CD1c-positive myeloid dendritic cell (primary cell): ENCODE measurements at regions not wholly inside any gene's neighbourhood (a gene's known extent, or its start where the extent isn't known, plus 50 kb on each side); places are given as distances from the start of the nearest gene placed in this dataset.
"Not testable (repeated sequence)": the region's sequence is repeated elsewhere in the genome, so short reads cannot be mapped to it uniquely, and the experiment has no call there.

Source experiments
- DNase-seq: peaks from one replicate; pipeline ENCODE4 v3.0.0-alpha.2; 2016; ENCODE audit errors: extremely low spot score

DNA sequence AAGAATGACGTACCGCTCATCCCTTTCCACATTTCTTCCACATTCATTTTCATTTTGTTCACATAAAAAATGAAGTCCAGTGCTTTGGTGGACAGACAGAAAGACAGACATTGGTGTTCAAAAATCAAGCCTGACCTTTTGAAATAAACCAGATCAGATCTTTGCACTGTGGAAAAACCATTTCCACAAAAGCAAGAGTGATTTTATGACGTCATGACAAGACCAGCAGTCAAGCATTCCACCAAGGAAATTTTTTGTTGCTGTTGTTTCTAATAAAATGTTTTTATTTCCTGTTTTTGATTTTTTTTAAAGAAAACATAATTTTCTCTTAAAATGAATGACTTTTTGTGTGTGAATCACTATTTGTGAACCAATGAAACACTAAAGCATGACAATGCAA is 350.0 kb downstream of the KCNJ2 start:
- no peak for DNase-seq

DNA sequence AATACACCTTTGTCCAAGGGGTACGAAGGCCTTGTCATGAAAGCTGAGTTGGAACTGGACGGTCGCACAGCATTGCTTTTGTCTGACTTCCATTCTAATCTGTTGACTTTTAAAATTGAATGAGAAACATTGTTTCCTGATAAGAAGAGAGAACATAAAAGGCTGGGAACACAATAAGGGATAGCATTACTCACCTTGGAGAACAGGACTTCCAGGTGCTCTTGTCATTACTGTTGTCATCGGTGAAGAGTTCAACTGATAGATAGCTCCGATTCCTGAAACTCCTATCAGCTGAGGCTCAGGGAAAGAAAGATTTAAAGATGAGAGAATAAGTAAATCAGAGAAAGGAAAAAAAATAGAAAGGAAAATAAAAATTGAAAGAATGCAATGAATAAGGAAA is 351.1 kb downstream of the KCNJ2 start:
- no peak for DNase-seq

DNA sequence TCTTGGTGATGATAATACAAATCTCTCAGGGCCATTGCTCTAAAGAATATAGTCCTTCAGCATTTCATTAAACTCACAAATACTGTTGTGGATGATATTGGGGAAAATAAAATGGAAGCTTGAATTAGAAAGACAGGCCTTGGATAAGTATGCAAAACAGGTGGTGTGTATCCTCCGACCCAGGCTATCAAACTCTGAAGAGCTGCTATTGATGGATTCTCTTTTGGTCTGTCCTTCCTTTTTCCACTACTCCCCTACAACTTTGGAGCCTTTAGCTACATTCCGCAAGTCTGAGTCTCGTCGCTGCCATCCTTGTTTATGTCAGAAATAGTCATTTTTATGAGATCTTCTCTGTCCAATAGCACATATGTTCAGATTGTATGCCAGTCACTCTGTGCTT is 351.6 kb downstream of the KCNJ2 start:
- DNase-seq = no peak

DNA sequence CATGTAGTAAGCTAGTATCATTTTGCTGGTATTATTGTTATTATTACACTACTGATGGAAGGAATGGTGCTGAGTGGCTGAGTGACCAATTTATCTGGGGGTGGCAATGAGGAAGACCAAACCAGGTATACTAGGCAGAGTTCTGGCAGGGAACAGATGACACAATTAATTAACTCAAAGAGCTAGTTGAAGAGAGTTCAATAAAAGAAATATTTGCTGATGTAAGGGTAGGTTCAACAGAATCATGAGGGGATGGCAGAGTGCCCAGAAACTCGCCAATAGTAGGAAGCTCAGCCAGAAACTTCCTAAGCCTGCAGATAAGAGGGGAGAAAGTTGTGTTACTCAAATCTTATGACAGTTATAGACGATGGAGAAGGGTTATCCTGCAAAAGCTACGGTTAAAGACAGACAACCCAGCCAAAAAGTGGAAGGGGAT is 352.5 kb downstream of the KCNJ2 start:
- no peak for DNase-seq

DNA sequence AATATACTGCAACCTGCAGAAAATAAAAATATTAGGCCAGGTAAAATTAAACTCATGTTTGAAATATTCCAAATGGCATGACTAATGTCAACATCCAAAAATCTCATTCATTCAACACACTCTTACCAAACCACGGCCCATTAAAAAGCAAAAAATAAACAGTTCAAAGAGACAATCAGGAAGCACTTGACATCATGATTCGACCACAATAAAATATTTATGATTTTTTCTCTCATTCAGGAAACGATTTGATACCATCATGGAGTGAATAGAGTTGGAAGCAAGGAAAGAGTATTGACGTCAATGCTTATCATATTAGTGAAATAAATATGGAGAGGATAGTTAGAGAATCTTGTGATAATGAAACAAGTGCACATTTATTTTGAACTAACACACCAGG is 354.1 kb downstream of the KCNJ2 start:
- DNase-seq = no peak

DNA sequence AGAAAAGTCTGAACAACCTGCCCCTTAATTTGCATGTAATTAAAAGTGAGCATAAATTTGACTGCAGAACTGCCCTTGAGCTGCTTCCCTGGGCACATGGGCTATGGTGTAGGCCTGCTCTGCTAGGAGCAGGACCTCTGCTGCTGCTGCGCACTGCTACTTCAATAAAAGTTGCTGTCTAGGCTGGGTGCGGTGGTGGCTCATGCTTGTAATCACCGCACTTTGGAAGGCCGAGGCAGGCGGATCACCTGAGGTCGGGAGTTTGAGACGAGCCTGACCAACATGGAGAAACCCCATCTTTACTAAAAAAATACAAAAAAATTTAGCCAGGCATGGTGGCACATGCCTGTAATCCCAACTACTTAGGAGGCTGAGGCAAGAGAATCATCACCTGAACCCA is 355.7 kb downstream of the KCNJ2 start:
- not testable (repeated sequence) for DNase-seq

DNA sequence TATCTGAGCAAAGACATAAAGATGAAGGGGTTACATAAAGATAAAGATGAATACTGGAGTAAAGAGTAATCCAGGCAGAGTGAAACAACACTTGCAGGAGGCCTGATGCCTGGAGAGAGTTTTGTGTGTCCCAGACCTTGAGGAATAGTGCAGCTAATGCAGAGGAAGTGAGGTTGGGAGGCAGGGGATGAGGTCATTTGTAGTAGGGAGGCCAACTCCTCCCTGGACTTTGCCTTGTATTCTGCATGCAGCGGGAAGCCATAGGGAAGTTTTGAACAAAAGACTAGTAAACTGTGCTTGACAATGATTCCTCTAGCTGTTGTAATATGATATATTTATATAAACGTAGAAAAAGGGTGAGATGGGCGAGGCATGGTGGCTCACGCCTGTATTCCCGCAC is 356.6 kb downstream of the KCNJ2 start:
- DNase-seq = peak; percentile 34

DNA sequence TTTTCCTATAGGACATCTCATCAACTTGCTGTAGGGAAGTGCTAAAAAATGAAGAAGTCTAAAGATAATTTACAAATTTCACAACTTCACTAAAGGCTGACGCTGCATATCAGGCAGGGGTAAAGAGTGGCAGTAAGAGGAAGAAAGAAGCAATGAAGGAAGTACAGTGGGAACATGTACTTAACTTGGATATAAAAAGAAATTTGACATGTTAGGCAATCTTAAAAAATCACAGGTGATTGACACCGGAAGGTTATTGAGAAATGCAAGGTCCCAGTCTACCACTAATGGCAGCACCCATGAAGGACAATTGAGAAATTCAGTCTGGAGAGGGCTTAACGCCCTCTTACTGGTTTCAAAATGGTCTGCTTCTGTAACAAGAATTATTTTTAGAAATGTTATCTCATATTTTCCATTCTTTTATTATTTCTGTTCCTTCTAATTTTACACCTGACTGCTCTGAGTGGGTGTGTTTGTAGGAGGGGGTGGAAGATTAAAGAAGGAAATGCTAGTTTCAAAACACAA is 358.1 kb downstream of the KCNJ2 start:
- peak; percentile 81 for DNase-seq

DNA sequence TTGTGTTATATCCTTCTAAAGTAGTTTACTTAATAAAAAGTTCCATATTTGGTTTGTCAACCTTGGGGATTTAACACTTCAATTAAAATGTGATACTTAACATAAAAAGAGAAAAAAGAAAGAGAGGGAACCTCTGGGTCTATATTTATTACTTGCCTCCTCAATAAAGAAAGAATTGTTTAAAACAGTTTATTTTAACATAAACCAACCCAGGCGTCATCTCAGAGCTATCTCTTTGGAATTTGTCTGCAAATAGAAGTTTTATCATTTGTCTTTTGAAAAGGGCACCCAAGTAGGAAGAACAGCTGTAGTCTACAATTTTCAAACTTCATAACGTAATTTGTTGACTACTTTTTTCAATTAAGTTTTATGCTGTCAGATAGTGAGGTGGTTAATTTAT is 364.1 kb downstream of the KCNJ2 start:
- no peak for DNase-seq

DNA sequence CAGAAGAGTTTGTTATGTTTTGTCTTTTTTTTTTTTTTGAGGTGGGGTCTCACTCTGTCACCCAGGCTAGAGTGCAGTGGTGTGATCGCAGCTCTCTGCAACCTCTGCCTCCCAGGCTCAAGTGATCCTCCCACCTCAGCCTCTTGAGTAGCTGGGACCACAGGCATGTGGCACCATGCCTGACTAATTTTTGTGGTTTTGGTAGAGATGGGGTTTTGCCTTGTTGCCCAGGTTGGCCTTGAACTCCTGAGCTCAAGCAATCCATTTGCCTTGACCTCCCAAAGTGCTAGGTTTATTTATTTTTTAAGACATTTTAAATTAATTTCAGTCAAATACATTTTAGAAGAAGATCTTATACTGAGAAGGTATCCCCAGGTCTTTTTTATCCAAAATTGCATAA is 366.7 kb downstream of the KCNJ2 start:
- no peak for DNase-seq

DNA sequence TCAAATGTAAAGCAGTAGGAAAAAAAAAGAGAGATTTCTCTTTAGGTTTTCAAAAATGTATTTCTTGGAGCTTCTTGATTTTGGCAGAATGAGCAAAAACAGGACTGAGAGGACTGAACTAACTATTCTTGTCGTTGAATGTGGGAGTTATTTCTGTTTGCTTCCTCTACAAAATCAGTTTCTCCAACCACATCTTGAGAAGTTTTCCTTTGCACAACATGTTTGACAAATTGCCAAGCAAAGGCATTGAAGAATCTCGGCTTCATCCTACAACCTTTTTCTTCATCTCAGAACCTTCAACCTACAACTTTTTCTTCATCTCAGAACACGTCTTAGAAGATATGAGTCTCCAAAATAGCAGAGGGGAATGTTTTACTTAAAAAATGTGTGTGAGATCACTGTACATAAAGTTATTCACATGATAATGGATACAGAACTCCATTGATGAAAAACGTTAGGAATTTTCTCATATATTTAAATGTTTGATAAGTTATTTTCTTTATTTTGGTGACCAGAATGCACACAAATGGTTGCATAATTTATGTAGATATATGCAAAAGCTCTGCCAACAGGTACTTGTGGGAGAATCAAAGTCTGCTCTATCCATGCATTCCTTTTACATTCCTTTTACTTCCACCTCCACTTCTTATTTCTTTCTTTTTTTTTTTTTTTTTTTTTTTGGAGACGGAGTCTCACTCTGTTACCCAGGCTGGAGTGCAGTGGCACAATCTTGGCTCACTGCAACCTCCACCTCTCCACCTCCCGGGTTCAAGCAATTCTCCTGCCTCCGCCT is 370.0 kb downstream of the KCNJ2 start:
- DNase-seq = peak; percentile 51

DNA sequence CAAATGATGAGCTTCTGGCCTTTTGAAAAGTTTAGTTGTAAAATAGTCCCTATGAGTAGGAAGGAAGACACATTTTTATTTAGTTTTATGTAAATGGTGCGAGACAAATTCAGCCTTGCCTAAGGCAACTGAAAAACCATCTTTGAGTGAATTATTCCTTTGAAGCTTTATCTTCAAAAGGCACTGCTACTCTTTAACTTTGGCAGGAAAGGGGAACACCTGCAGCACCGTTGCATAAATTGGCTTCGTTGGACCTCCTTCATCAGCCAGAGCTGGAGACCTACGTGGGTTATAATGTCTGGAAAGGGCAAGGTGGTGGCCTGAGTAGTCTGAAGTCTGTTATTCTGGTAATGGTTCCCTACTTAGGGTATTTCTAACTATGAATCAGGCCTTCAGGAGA is 373.5 kb downstream of the KCNJ2 start:
- DNase-seq = no peak

DNA sequence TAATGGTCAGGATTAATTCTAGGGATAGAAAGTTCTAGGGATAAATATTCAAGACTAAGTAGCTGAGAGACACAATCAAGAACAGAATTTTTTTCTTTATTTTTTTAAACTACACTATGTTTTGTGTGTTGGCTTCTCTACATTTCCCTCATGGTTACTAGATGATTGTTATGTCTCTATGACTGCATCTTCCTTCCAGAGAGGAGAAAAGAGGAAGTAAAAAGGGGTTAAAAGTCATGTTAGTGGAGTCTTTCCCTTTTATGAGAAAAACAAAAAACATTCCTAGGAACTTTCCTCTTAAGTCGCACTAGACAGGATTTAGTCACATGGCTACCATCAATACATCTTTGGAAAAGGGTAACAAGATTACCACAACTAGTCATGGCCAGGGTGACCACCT is 375.0 kb downstream of the KCNJ2 start:
- peak; percentile 72 for DNase-seq

DNA sequence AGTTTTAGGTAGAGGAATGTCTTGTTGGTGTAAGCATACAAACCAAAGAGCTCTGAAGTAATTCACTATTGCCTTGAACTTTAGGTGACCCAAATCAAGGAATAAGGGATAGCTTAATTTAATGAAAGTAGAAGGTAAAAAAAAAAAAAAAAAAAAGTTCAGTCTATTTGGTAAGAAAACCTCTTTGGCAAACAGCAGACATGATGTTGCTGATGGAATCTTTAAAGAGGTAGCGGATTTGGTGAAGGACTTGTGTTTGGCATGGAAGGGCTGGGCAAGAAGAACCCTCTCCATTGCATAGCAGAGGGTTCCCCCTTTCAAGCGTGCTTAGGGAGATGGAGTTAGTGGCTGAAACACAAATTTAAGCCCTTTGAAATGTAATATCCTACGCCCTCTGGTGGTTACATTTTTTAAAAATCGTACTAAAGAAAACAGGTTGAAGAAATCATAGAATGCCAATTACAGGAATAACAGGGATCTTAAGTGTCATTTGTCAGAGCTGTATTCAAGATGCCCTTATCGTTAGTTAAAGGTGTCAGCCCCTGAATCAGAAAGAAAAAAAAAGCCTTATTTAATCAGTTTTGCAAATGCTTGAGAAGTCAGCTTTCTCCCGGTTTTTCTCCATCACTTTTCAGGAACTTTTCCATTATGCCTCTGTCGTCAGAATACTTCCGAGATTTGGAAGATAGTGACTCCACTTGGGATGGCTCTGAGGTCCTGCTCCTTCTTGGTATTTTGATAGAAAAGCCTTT is 383.1 kb downstream of the KCNJ2 start:
- DNase-seq = peak; percentile 66

DNA sequence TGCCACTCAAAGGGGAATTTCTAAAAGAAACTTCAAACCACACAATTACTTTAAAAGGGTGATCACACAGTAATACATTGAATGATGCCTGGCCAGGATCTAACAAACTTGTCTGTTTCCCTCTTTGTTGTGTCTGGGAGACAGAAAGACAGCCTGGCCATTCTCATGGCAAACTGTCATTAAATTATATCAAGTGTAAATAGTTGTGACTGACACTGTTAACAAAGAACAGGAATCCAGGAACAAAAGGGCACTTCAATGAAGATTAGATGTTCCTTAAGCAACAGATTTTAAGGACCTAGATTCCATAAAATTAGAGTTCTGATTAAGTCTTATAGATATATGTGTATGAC is 383.6 kb downstream of the KCNJ2 start:
- no peak for DNase-seq

DNA sequence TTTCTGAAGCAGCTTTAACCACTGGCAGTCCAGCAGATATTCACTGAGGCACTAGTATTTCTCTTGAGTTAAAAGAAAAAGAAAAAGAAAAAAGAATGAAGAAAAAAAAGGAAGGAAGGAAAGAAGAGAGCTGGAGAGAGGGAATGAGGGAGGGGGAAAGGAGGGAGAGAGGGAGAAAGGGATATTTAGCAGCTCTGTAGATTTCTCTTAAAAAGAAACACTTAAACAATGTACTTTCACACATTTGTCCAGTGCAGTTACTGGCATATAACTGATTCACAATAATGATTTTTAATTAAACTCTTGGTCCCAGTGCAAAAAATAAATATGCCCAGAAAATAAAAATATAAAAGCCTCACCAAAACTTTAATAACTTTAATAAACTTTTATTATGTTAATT is 386.4 kb downstream of the KCNJ2 start:
- no peak for DNase-seq

DNA sequence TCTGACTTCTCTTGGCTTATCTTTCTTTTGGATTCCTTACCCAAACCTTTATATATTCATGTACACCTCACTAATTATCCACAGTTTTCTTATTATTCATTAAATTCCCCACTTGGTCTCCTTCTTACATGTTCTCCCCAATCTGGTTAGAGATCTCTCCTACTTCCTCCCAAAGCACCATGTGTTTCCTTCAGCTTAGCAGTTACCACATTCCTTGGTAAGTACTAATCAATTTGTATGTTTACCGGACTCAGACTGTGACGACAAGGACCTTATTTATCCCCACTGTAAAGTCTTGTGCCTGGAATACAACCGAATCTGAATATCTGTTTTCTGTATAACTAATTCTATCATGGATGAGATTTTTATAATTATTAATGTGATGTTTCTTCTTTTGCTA is 389.5 kb downstream of the KCNJ2 start:
- DNase-seq = no peak

DNA sequence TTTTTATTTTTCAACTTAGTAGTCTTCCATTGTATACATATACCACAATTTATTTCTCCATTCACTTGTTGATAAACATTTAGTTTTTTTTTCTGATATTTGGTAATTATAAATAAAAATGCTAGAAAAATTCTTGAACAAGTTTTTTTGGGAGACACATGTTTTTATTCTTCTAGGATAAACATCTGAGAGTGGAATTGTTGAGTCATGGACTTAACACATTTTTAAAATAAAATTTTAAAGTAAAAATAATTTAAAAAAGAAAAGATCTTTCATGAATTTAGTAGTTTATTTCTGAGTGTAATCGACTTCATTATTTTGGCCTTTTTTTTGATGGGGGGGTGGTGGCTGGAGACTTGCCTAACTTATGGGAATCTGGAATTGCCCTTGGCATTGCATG is 391.1 kb downstream of the KCNJ2 start:
- DNase-seq = no peak

DNA sequence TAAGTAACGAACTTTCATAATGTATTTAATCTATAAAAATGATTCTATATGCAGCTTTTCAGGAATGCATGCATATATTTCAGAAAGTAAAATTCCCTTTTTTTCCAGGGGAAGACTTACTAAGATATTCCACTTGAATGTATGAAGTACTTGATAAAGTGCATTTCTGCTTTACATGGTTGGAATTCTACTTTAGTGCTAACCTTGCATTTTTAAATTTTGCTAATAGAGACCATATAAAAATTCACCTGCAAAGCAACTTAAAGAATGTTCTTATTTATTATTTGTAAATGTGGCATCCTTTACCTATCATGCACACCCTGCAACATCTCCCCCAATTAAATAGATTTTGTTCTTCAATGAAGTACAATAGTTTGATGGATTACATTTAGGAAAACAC is 392.8 kb downstream of the KCNJ2 start:
- DNase-seq = no peak

DNA sequence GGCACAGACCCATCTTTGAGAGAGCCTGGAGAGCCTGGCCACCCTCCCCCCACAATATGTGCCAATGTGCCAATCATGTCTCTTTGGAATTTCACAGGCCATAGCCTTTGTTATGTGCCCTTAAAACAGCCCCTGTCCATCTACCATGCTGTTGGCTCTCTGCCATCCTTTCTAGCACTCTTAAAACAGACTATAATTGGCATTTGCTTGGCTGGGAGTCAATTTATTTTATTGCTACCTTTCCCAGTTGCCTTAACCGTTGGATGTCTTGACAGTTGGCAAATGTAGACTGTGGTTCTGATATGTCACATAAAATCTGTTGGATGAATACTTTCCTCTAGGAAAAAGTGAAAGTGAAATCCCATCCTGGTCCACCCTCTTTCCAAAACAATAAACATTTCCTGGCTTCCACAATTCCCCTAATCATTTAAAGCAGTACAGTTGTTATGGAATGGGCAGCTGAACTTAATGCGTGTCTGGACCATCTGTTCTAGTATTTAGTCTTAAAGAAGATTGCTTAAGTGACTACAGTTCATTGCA is 394.0 kb downstream of the KCNJ2 start:
- no peak for DNase-seq

DNA sequence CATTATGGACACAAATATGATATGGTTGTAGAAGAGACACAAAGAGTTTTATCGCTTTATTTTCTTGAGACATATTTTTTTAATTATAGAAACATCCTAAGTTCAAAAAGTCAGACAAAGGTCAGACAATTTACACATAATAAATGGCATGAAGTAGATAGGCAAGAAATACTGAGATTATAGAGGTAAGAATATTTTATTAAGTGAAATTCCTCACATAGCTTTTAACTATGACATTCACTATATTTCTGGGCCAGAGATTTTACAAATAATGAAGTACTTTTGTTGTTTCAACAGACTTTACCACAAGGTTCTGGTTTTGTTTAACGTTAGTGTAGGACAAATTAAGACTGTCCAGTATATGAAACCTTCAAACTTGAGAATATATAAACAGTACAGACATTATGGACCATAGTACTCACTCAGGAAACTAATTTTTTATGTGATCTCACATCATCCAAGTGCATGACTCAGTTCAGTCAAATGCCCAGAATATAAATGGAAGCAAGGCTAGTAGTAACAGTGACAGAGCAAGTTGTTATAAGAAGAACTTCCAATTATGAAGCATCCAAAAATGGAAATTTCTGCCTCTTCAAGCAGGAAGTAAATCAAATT is 394.8 kb downstream of the KCNJ2 start:
- no peak for DNase-seq

DNA sequence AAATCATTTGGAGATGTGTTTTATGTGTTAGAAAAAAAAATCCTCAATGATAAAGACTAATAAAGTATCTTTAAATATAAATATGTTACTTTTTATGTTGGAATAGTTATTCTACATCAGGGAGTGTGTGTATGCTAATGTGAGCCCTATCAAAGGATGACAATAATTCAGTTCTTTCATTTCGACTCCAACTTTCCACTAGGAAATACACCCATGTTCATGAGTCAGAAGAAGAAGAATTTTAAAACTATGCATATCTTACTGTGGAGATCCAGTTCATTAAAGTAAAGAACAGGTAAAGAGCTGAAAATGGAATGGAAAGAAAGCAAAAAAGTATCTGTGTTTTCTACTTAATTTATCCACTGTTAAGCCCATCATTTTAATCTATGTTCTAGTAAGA is 399.8 kb downstream of the KCNJ2 start:
- no peak for DNase-seq

DNA sequence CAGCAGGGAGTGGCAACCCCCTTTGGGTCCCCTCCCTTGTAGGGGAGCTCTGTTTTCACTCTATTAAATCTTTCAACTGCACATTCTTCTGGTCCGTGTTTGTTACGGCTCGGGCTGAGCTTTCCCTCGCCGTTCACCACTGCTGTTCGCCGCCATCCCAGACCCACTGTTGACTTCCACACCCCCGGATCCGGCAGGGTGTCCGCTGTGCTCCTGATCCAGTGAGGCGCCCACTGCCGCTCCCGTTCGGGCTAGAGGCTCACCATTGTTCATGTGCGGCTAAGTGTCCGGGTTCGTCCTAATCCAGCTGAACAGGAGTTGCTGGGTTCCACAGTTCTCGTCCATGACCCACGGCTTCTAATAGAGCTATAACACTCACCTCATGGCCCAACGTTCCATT is 408.1 kb downstream of the KCNJ2 start:
- no peak for DNase-seq
